Endothelial cell (in vitro differentiated cells): ENCODE measurements at regions not wholly inside any gene's neighbourhood (a gene's known extent, or its start where the extent isn't known, plus 50 kb on each side); places are given as distances from the start of the nearest gene placed in this dataset.

Experiments used
- DNase-seq: peaks from one replicate; pipeline ENCODE4 v3.0.0; 2021; ENCODE audit warnings: low spot score
- H3K27ac Mint-ChIP-seq: one replicate; pipeline ENCODE4 v1.8.0; 2021; ENCODE audit warnings: mixed read lengths, inconsistent platforms; ENCODE audit not compliant: unreplicated experiment
- H3K27me3 Mint-ChIP-seq: one replicate; pipeline ENCODE4 v1.8.0; 2021; ENCODE audit warnings: mild to moderate bottlenecking, moderate library complexity, mixed read lengths, inconsistent platforms; ENCODE audit not compliant: unreplicated experiment
- H3K36me3 Mint-ChIP-seq: one replicate; pipeline ENCODE4 v1.8.0; 2021; ENCODE audit warnings: mild to moderate bottlenecking, low read depth, mixed read lengths, inconsistent platforms; ENCODE audit not compliant: unreplicated experiment
- H3K4me1 Mint-ChIP-seq: one replicate; pipeline ENCODE4 v1.8.0; 2021; ENCODE audit warnings: mild to moderate bottlenecking, mixed read lengths, inconsistent platforms; ENCODE audit not compliant: unreplicated experiment
- H3K4me3 Mint-ChIP-seq: one replicate; pipeline ENCODE4 v1.8.0; 2021; ENCODE audit warnings: mild to moderate bottlenecking, mixed read lengths, inconsistent platforms; ENCODE audit not compliant: unreplicated experiment
- H3K9me3 Mint-ChIP-seq: one replicate; pipeline ENCODE4 v1.8.0; 2021; ENCODE audit warnings: mixed read lengths, inconsistent platforms; ENCODE audit not compliant: unreplicated experiment
- TF ChIP-seq, protein P1 (sequence below): fragments of 200-600 bp; sonication (generic); IDR thresholded peaks from one replicate; pipeline ENCODE4 v1.5.0; 2021; ENCODE audit warnings: antibody characterized with exemption; ENCODE audit not compliant: unreplicated experiment

DNA sequence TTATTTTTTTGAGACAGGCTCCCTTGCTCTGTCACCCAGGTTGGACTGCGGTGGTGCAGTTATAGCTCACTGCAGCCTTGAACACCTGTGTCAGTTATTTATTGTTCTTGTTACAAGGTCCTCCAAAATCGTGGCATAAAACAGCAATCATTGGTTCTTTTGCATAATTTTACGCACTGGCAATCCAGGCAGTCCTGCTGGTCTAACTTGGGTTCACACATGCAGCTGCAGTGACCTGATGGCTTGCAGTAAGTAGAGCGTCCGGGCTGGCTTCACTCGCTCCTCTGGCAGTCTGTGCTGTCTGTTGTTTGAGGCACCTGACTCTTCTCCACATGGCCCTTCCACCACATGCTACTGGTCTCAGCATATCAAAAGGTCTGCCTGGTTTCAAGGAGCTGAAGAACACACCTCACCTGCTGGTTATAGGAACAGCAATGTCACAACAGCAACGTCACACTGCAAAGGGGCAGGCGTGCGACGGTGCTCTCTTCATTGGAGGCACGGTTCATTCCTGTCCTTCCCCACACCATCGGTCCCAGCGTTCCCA, 894.6 kb downstream of the TRIML1 start:
- no peak for DNase-seq
- H3K9me3 Mint-ChIP-seq = no peaks in the 10 kb centered on the region
- peaks cover 3% of the 10 kb centered on the region for H3K4me1 Mint-ChIP-seq
- TF ChIP-seq, protein P1, sequence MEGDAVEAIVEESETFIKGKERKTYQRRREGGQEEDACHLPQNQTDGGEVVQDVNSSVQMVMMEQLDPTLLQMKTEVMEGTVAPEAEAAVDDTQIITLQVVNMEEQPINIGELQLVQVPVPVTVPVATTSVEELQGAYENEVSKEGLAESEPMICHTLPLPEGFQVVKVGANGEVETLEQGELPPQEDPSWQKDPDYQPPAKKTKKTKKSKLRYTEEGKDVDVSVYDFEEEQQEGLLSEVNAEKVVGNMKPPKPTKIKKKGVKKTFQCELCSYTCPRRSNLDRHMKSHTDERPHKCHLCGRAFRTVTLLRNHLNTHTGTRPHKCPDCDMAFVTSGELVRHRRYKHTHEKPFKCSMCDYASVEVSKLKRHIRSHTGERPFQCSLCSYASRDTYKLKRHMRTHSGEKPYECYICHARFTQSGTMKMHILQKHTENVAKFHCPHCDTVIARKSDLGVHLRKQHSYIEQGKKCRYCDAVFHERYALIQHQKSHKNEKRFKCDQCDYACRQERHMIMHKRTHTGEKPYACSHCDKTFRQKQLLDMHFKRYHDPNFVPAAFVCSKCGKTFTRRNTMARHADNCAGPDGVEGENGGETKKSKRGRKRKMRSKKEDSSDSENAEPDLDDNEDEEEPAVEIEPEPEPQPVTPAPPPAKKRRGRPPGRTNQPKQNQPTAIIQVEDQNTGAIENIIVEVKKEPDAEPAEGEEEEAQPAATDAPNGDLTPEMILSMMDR = no peak
- H3K27me3 Mint-ChIP-seq = no peaks in the 10 kb centered on the region
- H3K27ac Mint-ChIP-seq = no peak overlapping the region
- H3K36me3 Mint-ChIP-seq = no peaks in the 10 kb centered on the region
- no peak overlapping the region for H3K4me3 Mint-ChIP-seq

DNA sequence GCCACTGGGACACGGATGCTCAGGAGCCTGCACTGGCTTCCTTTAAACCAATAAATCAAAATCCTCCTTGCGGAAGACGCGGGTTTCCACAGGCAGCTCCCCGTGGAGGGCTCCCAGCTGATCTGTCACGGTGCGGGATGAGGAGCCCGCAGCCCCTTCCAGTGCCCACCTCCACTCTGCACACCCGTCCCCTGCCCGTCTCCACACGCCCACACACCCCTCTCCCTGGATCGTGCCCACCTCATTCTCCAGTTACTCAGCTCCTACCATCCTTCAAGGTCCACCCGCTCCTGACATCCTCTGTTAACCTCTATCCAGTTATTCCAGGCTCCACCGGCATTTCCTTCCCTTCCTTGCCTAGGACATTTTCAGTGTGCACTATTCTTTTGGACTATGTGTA, 895.9 kb downstream of the TRIML1 start:
- H3K27me3 Mint-ChIP-seq = no peaks in the 10 kb centered on the region
- H3K4me3 Mint-ChIP-seq = no peak overlapping the region
- TF ChIP-seq, protein P1 = no peak
- no peaks in the 10 kb centered on the region for H3K36me3 Mint-ChIP-seq
- no peak for DNase-seq
- H3K9me3 Mint-ChIP-seq = no peaks in the 10 kb centered on the region
- H3K27ac Mint-ChIP-seq = no peak overlapping the region
- H3K4me1 Mint-ChIP-seq = peaks cover 6% of the 10 kb centered on the region

DNA sequence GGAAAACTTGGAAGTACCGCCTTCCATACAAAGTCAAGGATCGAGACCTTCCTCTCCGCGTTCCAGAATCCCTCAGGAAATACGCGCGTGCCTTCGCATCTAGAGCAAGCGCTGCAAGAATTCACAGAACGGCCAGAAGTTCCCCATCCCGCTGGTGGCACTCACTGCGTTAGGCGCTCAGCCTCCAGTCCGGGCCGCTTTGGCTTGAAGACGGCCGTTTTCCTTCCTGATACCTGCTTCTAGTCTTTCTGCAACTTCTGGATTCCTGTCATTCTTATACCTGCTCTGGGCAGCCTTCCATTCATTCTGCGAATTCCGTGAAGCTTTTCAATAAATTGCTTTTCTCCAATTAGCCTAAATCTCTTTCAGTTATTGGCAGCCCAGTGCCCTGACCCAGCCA, 896.4 kb downstream of the TRIML1 start:
- H3K4me1 Mint-ChIP-seq = peaks cover 6% of the 10 kb centered on the region
- TF ChIP-seq, protein P1 = no peak
- no peaks in the 10 kb centered on the region for H3K9me3 Mint-ChIP-seq

DNA sequence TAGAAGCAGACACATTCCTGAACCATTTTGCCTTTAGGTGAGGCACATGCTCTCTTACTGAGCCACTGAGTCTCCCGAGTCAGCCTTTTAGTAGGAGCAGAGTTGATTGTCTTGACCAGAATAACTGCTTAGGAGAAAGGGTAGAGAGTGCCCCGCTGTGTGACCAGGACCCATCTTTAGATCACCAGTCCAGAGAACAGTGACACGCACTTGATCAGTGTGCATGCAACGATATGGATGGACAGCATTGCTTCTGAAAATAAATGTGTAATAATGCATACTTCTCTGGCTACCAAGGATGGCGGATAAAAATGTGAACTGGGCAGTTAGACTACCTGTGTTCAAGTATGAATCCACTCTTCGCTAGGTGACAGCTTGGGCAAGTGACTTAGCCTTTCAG, 897.7 kb downstream of the TRIML1 start:
- Mint-ChIP-seq H3K4me1 (peaks cover 6% of the 10 kb centered on the region), H3K27me3 (no peaks in the 10 kb centered on the region), H3K9me3 (no peaks in the 10 kb centered on the region), H3K27ac (no peak overlapping the region), H3K36me3 (no peaks in the 10 kb centered on the region), H3K4me3 (no peak overlapping the region)
- no peak for DNase-seq
- TF ChIP-seq, protein P1 = no peak

More for the DNA sequence above, 896.4 kb downstream of the TRIML1 start:
- Mint-ChIP-seq H3K27ac (no peak overlapping the region), H3K27me3 (no peaks in the 10 kb centered on the region), H3K36me3 (no peaks in the 10 kb centered on the region), H3K4me3 (no peak overlapping the region)
- no peak for DNase-seq

DNA sequence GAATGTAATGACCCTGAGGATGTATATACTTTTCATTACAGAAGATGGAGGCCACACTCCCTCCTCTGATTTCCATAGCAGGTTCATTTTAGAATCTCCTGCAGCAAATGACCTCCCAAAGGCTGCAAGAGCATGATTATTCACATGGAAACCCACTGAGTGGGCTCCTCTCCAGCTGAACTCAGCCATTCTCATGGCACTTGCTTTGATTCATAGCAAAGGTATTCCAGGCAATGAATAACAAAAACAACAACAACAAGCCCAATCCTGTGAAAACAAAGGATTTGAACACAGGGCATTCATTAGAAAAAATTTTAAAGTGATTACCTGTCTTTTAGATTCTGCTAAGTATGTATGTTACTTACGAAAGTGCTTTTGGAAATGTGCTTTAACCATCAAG, 894.0 kb upstream of the FRG1 start:
- Mint-ChIP-seq H3K4me3 (no peak overlapping the region), H3K9me3 (no peaks in the 10 kb centered on the region), H3K27me3 (no peaks in the 10 kb centered on the region), H3K4me1 (peaks cover 4% of the 10 kb centered on the region), H3K27ac (no peak overlapping the region), H3K36me3 (no peaks in the 10 kb centered on the region)
- TF ChIP-seq, protein P1 = no peak
- DNase-seq = no peak
